AG20443 (cell line): ENCODE measurements at regions not wholly inside any gene's neighbourhood (a gene's known extent, or its start where the extent isn't known, plus 50 kb on each side); places are given as distances from the start of the nearest gene placed in this dataset.
A peak's percentile ranks its signal among the peaks of the same experiment; 100 is the strongest.
"Not testable (repeated sequence)": the region's sequence is repeated elsewhere in the genome, so short reads cannot be mapped to it uniquely, and the experiment has no call there.

Experiments
- DNase-seq: peaks from one replicate; pipeline ENCODE4 v3.0.0; 2012; ENCODE audit warnings: low spot score, mixed read lengths

GRCh38 chr1:219433001-219433400, 179.9 kb downstream of the ZC3H11B start:
- DNase-seq: no peak

GRCh38 chr1:219432191-219432606, 180.7 kb downstream of the ZC3H11B start:
- no peak for DNase-seq

GRCh38 chr1:219430419-219430818, 182.5 kb downstream of the ZC3H11B start:
- DNase-seq: no peak

DNA sequence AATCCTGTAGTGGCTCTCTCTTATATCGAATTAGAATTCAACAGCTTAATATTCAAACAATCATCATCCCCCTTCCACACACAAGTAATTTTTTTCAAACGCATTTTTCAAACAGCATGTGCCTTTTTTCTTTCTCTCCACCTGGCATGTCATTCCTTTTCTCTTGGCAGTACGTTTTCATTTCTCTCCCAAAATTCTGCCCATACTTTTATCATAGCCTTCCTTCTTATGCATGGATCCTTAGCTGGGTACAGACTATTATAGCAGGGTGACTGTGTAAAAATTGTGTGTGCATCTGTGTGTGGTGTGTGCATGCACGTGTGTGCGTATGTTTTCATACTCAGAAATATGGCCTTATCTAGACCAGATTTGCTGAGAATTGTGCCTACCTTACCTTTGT, 184.3 kb downstream of the ZC3H11B start:
- DNase-seq: no peak

DNA sequence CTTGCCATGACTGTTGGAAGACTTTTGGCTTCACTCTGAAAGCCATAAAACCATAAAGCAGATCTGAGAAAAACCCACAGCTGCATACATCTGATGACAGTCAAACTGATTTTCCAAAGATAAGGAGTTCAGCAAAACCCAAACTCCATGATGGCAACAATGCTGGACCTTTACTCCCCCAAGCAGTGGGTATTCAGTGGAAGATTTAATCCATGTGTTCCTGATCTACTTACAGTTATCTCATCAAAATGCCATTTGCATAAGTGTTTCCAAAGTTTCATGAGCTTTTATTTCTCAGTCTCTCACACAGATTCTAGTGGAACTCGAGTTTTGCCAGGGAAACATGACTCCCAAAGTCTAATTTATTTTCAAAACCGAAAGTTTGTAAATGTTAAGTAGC, 184.9 kb downstream of the ZC3H11B start:
- peak; percentile 26 for DNase-seq

- DNase-seq: no peak
These were observed 185.5 kb downstream of the ZC3H11B start for GRCh38 chr1:219427403-219427802.

DNA sequence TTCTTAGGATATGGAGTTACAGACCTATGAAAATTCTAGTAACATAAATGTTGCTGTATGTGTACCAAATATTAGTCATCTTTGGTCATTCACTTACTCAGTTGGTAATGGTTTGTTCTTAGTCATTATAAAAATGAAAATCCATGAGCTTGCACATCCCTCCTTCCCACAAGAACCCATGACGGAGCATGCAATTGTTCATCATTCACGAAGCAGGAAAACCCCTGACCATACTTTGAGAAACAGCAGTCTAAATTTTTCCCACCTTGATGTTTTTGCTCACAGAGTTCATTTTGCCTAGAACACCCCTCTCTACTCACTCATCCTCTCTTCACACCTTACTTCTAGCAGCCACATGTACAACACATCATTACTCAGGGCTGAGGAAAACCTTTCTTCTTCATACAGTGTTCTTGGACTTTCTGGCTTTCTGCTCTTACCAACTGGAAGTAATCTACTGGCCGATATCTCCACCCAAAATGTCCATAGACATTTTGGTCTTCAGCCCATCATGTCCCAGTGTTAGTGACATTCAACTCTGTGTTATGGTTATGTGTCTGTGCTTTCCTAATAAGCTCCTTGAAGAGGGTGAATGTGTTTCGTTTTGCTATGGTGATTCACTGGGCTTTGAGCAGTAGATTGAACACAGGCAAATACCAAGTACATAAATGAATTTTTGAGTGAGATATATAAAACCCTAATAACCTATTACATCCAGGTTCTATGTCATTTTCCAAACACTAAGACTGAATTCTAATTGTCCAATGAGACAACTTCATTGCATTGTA, 189.9 kb downstream of the ZC3H11B start:
- DNase-seq: peak; percentile 25

DNA sequence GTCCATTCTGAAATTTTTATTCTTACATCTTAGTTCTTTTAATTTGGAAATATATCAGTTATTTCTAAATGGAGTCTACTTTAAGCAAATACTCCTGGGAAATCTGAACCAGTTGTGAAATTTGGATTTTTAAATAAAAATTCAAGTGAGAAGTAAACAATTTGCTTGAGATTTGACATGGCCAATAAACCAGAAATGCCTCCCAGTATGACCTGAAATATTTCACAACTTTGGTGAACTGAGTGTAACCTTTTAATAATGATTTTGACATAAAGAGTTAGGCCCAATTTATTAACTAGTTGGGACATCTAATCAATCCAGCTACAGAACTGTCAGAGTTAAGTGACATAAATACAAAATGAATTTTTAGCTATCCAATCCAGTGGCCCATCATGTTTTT, 192.0 kb downstream of the ZC3H11B start:
- no peak for DNase-seq

DNA sequence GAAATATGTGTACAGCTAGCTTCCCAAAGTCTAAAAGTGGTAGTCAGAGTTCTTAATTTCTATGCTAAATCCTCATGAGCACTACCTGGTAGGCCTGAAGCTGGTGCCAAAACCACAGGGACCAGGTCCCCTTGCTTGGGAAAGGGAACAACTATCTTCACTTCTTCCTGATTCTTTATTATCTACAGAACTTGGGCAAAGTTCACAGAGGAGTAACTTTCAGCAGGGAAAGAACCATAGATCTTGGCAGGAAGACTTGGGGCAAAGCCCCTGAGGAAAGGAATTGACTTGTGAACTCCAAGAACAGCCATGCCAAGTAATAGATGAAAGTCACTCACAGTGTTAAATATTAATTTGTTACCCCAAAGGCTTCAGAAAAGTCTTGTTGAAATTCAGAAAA, 193.0 kb downstream of the ZC3H11B start:
- DNase-seq: no peak

DNA sequence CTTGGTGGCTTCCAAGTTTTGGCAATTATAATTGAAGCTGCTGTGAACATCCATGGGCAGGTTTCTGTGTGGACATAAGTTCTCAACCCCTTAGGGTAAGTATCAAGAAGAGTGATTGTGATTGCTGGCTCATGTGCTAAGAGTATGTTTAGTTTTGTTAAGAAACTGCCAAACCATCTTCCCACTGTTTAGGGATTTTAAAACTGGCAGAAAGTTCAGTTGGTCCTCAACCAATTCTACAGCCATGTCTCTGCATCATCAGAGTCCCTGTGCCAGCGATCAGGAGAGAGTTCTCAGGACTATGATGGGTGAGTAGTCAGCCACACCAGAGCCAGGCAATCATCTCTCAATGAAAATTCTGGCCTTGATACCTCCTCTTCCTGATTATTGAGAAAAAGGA, 193.8 kb downstream of the ZC3H11B start:
- no peak for DNase-seq

- DNase-seq: no peak
These were observed 195.3 kb downstream of the ZC3H11B start for GRCh38 chr1:219417610-219418009.

DNA sequence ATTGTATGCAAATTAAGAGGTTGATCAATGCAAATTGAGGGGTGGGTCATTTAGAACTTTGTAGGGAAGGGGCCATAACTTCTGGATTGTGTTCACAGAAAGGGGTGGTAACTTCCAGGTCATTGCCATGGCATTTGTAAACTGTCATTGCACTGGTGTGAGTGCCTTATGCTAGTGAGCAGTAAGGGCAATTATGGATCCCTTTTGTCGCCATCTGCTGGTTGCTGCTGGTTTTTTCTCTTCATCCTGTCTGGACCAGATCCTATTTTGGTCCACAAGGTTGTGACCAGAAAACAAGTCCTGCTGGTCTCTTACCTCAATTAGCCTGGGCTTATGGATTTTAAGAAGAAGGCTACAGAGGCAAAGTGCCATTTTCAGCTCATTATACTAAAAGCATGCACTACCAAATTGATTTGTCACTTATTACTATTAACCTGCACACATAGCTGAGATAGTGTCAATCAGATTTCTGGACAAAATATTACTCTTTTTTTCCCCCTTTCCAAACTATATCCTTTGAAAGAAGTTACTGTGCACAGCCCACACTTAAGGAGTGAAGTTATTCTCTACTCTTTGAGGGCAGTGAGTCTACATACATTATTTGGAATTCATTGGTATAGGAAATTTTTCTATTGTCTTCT, 196.2 kb downstream of the ZC3H11B start:
- DNase-seq: peak; percentile 34

DNA sequence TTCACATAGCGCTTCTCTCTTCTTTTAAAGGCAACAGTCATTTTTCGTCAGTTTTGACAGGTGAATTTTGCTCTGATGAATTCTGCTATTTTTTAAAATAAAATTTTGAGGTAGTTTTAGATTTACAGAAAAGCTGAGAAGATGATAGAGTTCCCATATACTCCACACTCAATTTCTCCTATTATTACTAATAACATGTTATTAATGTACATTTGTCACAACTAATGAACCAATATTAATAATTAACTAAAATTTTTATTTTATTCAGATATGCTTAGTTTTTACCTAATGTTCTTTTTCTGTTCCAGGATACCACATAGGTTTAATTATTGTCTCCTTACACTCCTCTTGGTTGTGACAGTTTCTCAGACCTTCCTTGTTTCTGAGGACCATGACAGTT, 197.0 kb downstream of the ZC3H11B start:
- DNase-seq: no peak

GRCh38 chr1:219415433-219415832, 197.5 kb downstream of the ZC3H11B start:
- no peak for DNase-seq

GRCh38 chr1:219414250-219414649, 198.7 kb downstream of the ZC3H11B start:
- no peak for DNase-seq

- DNase-seq: no peak
These were observed 199.4 kb downstream of the ZC3H11B start for GRCh38 chr1:219413536-219413935.

DNA sequence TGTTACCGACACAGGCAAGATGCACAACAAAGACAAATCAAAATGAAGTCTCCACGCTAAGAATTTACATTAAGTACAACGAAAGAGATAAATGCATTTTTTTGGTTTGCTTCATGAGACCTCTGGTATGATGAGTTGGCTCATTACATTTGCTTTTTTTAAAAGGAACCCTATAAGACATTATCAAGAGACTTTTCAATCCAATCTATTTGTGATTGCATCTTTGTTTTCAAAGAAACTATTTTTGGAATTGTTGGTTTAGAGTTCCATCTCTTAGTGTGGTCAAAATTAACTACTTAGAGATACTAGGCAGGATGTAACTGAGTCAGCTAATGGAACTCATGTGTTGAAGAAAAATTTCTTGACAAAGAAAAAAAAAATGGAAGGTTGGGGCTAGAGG, 200.1 kb downstream of the ZC3H11B start:
- no peak for DNase-seq

GRCh38 chr1:219410721-219411120, 202.2 kb downstream of the ZC3H11B start:
- DNase-seq: not testable (repeated sequence)

DNA sequence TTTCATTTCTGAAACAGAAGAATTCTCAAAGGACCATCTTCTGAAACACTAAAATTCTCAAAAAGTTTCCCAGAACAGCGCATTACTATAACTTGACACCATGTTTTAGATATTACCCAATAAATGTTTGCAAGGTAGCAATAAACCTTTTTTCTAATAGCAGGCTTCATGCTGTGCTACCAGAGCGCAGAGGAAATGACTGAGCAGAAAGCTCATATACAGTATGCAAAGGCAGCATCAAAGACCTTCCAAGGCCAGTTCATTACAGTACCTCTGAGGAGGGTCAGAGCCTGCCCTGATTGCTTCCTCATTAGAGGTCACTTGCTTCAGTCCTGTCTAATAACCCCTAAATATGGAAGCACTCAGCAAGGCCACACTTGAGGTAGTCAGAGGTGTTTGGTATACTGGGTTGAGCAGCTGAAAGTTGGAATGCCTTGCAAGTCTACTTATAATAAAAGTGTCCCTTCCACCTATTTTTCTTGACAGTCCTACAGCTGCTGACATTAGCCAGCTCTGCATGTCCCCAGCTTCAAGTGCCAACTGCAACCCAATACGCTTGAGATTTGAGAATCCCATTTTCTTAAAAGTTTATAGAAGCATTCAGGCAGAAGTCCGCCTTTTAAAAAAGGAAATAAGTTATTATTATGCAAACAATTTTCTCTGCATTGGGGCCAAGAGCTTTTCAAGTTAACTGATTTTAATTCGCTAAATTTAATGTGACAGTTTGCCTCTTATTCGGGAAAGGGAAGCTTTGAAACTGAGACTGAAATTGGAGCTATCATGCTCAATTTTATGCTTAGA, 207.2 kb downstream of the ZC3H11B start:
- no peak for DNase-seq

DNA sequence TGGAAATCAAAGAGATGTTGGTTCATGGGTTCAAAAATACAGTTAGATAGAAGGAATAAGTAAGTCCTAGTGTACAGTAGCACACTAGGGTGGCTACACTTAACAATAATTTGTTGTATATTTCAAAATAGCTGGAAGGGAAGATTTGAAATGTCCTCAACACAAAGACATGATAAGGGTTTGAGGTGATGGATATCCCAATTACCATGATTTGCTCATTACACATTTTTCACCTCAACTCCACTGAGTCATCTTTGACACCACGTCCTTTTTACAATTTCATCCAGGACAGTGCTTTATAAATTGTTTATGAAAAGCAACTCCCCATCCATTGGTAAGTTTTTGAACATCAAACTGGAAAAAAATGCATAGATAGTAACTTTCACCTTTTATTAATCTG, 208.3 kb downstream of the ZC3H11B start:
- no peak for DNase-seq

DNA sequence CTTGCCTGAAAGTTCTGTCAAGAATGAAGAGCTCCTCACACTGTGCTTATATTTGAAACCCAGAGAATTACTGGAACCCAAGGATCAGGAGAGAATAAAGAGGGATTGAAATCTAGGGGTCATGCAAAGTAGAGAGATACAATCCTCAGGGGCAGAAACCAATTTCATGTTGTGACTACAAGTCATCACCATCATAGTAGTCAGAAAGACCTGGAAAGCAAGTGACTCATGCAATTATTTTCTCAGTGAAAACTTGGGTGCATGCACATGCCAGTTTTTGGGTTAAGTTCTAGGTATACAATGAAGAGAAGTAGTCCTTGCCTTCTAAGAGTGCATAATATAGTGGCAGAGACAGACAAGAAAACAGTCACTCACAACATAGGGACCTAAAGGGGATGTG, 210.0 kb downstream of the ZC3H11B start:
- DNase-seq: no peak

- DNase-seq: no peak
These were observed 210.9 kb downstream of the ZC3H11B start for GRCh38 chr1:219401724-219402625.
